ENCODE measurements at regions not wholly inside any gene's neighbourhood (a gene's known extent, or its start where the extent isn't known, plus 50 kb on each side); places are given as distances from the start of the nearest gene placed in this dataset.

DNA sequence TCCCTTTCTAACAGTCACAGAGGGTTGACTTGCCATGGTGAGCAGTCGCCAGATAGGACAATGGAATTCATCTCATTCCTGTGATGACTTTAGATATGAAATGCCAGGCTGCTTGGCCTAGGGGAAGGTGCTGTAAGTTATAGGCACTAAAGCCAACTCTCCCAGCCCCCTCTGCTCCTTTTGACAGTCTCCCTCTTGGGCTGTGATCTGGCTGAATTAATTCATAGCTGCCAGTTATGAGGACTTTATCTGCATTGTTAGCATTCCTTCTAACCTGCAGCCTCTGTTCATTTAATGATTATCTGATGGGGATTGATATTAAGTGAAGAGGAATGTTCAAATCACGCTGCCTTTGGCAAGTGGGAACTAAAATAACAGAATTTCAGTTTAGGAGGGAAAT lies 427.1 kb upstream of the RASGRP1 start:
- H3K79me2 ChIP-seq (ENCODE audit: insufficient read depth), result no peaks in the 10 kb centered on the region
- ChIA-PET CTCF (interaction anchor here (0.7 to 3.5 kb wide), 22 partner anchors 10 to 294 kb away, joined by 3 to 27 read pairs (median 5); no protein-coding TSS in a partner anchor), POLR2A (no interaction called here)
- DNase-seq, result no peak
- no peak overlapping the region for H3K9ac ChIP-seq
- H3K9me3 ChIP-seq, result no peaks in the 10 kb centered on the region
- no peaks in the 10 kb centered on the region for H3K9me2 ChIP-seq
- no peaks in the 10 kb centered on the region for H3K36me3 ChIP-seq (replicated peaks in 1 of 2; ENCODE audit: control insufficient read depth in 1 of 2, insufficient read depth in 2 of 2, low read length in 1 of 2)
- WGBS (ENCODE audit: low lambda C conversion rate), result 64% methylated on average over 1 of the region's 2 CpGs
- H3K4me2 ChIP-seq, result no peak overlapping the region
- no peak overlapping the region for H3K4me3 ChIP-seq (ENCODE audit: low read depth in 2 of 2, low read length in 1 of 2)
- TF ChIP-seq, protein P1, sequence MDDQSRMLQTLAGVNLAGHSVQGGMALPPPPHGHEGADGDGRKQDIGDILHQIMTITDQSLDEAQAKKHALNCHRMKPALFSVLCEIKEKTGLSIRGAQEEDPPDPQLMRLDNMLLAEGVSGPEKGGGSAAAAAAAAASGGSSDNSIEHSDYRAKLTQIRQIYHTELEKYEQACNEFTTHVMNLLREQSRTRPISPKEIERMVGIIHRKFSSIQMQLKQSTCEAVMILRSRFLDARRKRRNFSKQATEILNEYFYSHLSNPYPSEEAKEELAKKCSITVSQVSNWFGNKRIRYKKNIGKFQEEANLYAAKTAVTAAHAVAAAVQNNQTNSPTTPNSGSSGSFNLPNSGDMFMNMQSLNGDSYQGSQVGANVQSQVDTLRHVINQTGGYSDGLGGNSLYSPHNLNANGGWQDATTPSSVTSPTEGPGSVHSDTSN (IDR thresholded peaks at IDR 0.05), result peak; percentile 43
- TF ChIP-seq TEAD4 (IDR thresholded peaks at IDR 0.05; ENCODE audit: borderline replicate concordance, insufficient read depth), result 0 out of 2 replicates have a peak, but pooled peaks have one; percentile 36
- TF ChIP-seq ELF1 (IDR thresholded peaks at IDR 0.05), result no peak
- TF ChIP-seq RCOR1 (IDR thresholded peaks at IDR 0.05; ENCODE audit: low read length), result peak; percentile 29; the same call in 1 of the 2 replicates
- TF ChIP-seq NFIC (IDR thresholded peaks at IDR 0.05; ENCODE audit: borderline replicate concordance), result 0 out of 2 replicates have a peak, but pooled peaks have one; percentile 15
- TF ChIP-seq RFX5 (IDR thresholded peaks at IDR 0.05; ENCODE audit: low read length), result no peak
- TF ChIP-seq FOXM1 (IDR thresholded peaks at IDR 0.05; ENCODE audit: low read depth), result no peak
- no peak for TF ChIP-seq RXRA (IDR thresholded peaks at IDR 0.05; ENCODE audit: borderline replicate concordance, low read depth)
- TF ChIP-seq, protein P2, sequence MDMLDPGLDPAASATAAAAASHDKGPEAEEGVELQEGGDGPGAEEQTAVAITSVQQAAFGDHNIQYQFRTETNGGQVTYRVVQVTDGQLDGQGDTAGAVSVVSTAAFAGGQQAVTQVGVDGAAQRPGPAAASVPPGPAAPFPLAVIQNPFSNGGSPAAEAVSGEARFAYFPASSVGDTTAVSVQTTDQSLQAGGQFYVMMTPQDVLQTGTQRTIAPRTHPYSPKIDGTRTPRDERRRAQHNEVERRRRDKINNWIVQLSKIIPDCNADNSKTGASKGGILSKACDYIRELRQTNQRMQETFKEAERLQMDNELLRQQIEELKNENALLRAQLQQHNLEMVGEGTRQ (IDR thresholded peaks at IDR 0.05; ENCODE audit: borderline replicate concordance, low read depth, low read length), result no peak
- TF ChIP-seq TCF12 (IDR thresholded peaks at IDR 0.05), result 0 out of 2 replicates have a peak, but pooled peaks have one; percentile 27
- TF ChIP-seq SMC3 (IDR thresholded peaks at IDR 0.05; ENCODE audit: low read depth, low read length), result no peak
- 0 out of 4 replicates have a peak, but pooled peaks of 1 of the 2 experiments have one; percentile 35 for TF ChIP-seq EP300 (IDR thresholded peaks at IDR 0.05; ENCODE audit: borderline replicate concordance in 1 of 2, low read depth in 1 of 2, low read length in 1 of 2)
- no peak for TF ChIP-seq EZH2phosphoT487 (IDR thresholded peaks at IDR 0.05; ENCODE audit: borderline replicate concordance, low read depth)
- TF ChIP-seq FOSL2 (IDR thresholded peaks at IDR 0.05; ENCODE audit: borderline replicate concordance, low read depth), result no peak
- no peaks in the 10 kb centered on the region for H3K27me3 ChIP-seq (ENCODE audit: insufficient read depth)
- H4K20me1 ChIP-seq (ENCODE audit: insufficient read depth), result no peaks in the 10 kb centered on the region
- H2AFZ ChIP-seq (ENCODE audit: low read depth), result no peak overlapping the region
- peaks cover 11% of the 10 kb centered on the region for H3F3A ChIP-seq (replicated peaks; ENCODE audit: insufficient read depth)
- peaks cover 9 to 22% of the 10 kb centered on the region in 2 experiments; a peak in 3 of 4 replicates for H3K4me1 ChIP-seq (ENCODE audit: control insufficient read depth in 1 of 2, insufficient read depth in 2 of 2, low read depth in 1 of 2, low read length in 1 of 2)
- H3K27ac ChIP-seq (ENCODE audit: low read depth in 2 of 2, low read length in 1 of 2), result peak overlapping the region; percentile 16 to 48

GRCh38 chr15:38992506-38992905 lies 427.9 kb upstream of the RASGRP1 start:
- DNase-seq, result no peak
- no peaks in the 10 kb centered on the region for H4K20me1 ChIP-seq (ENCODE audit: insufficient read depth)
- no peaks in the 10 kb centered on the region for H3K36me3 ChIP-seq (replicated peaks in 1 of 2; ENCODE audit: control insufficient read depth in 1 of 2, insufficient read depth in 2 of 2, low read length in 1 of 2)
- ChIA-PET CTCF (interaction anchor here (1.0 to 3.5 kb wide), 6 partner anchors 12 to 588 kb away, joined by 3 to 27 read pairs (median 5); partner anchors contain the start of gene THBS1), POLR2A (no interaction called here)
- no peak overlapping the region for H3K9ac ChIP-seq
- H3K27me3 ChIP-seq (ENCODE audit: insufficient read depth), result no peaks in the 10 kb centered on the region
- peaks cover 9 to 30% of the 10 kb centered on the region in 2 experiments; a peak in 3 of 4 replicates for H3K4me1 ChIP-seq (ENCODE audit: control insufficient read depth in 1 of 2, insufficient read depth in 2 of 2, low read depth in 1 of 2, low read length in 1 of 2)
- H3K9me2 ChIP-seq, result no peaks in the 10 kb centered on the region
- no peak overlapping the region for H3K4me3 ChIP-seq (ENCODE audit: low read depth in 2 of 2, low read length in 1 of 2)
- 79% methylated on average over 4 of the region's 4 CpGs for WGBS (ENCODE audit: low lambda C conversion rate)
- no peak overlapping the region for H2AFZ ChIP-seq (ENCODE audit: low read depth)
- peaks cover 14% of the 10 kb centered on the region for H3F3A ChIP-seq (replicated peaks; ENCODE audit: insufficient read depth)
- no peak overlapping the region; a peak in 1 of 4 replicates for H3K27ac ChIP-seq (ENCODE audit: low read depth in 2 of 2, low read length in 1 of 2)
- no peak overlapping the region for H3K4me2 ChIP-seq
- H3K9me3 ChIP-seq, result no peaks in the 10 kb centered on the region
- H3K79me2 ChIP-seq (ENCODE audit: insufficient read depth), result no peaks in the 10 kb centered on the region
- TF ChIP-seq CHD2 (IDR thresholded peaks at IDR 0.05; ENCODE audit: low read length, partially characterized antibody), result no peak
- no peak for TF ChIP-seq NRF1 (IDR thresholded peaks at IDR 0.05; ENCODE audit: low read depth, low read length)
- TF ChIP-seq, protein P1 (IDR thresholded peaks at IDR 0.05), result no peak
- TF ChIP-seq TCF12 (IDR thresholded peaks at IDR 0.05), result no peak
- TF ChIP-seq, protein P3, sequence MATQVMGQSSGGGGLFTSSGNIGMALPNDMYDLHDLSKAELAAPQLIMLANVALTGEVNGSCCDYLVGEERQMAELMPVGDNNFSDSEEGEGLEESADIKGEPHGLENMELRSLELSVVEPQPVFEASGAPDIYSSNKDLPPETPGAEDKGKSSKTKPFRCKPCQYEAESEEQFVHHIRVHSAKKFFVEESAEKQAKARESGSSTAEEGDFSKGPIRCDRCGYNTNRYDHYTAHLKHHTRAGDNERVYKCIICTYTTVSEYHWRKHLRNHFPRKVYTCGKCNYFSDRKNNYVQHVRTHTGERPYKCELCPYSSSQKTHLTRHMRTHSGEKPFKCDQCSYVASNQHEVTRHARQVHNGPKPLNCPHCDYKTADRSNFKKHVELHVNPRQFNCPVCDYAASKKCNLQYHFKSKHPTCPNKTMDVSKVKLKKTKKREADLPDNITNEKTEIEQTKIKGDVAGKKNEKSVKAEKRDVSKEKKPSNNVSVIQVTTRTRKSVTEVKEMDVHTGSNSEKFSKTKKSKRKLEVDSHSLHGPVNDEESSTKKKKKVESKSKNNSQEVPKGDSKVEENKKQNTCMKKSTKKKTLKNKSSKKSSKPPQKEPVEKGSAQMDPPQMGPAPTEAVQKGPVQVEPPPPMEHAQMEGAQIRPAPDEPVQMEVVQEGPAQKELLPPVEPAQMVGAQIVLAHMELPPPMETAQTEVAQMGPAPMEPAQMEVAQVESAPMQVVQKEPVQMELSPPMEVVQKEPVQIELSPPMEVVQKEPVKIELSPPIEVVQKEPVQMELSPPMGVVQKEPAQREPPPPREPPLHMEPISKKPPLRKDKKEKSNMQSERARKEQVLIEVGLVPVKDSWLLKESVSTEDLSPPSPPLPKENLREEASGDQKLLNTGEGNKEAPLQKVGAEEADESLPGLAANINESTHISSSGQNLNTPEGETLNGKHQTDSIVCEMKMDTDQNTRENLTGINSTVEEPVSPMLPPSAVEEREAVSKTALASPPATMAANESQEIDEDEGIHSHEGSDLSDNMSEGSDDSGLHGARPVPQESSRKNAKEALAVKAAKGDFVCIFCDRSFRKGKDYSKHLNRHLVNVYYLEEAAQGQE (IDR thresholded peaks at IDR 0.05; ENCODE audit: low read depth, low read length), result no peak
- TF ChIP-seq ZBTB33 (IDR thresholded peaks at IDR 0.05; ENCODE audit: borderline replicate concordance, low read depth), result no peak

Data from SK-N-SH (cell line).